Smooth muscle cell (in vitro differentiated cells): ENCODE measurements at regions not wholly inside any gene's neighbourhood (a gene's known extent, or its start where the extent isn't known, plus 50 kb on each side); places are given as distances from the start of the nearest gene placed in this dataset.

ENCODE experiments used
- DNase-seq: peaks from one replicate; lab custom pipeline; 2025; ENCODE audit not compliant: unreplicated experiment; lab: John Stamatoyannopoulos, UW
- H2AFZ ChIP-seq: fragments of 200-600 bp; sonication (generic); 2 replicates; pipeline ENCODE4 v1.6.0; 2016; ENCODE audit warnings: antibody characterized with exemption, low read depth, mild to moderate bottlenecking
- H3F3A ChIP-seq: fragments of 200-600 bp; sonication (generic); 2 replicates; pipeline ENCODE4 v1.6.0; 2017; ENCODE audit warnings: antibody characterized with exemption, low read depth
- H3K27ac ChIP-seq: fragments of 200-600 bp; sonication (generic); 2 replicates; pipeline ENCODE4 v1.5.1; 2016; ENCODE audit warnings: low read depth, mild to moderate bottlenecking
- H3K27me3 ChIP-seq: fragments of 200-600 bp; sonication (generic); 2 replicates; pipeline ENCODE4 v1.6.1; 2016; ENCODE audit warnings: low read depth, mild to moderate bottlenecking
- H3K36me3 ChIP-seq: fragments of 200-600 bp; sonication (generic); 2 replicates; pipeline ENCODE4 v1.5.1; 2016; ENCODE audit warnings: low read depth
- H3K4me1 ChIP-seq: fragments of 200-600 bp; sonication (generic); 2 replicates; pipeline ENCODE4 v1.5.1; 2016; ENCODE audit warnings: low read depth
- H3K4me2 ChIP-seq: fragments of 200-600 bp; sonication (generic); 2 replicates; pipeline ENCODE4 v1.6.0; 2016; ENCODE audit warnings: mild to moderate bottlenecking
- H3K4me3 ChIP-seq: fragments of 200-600 bp; sonication (generic); 2 replicates; pipeline ENCODE4 v1.5.1; 2016; ENCODE audit warnings: mild to moderate bottlenecking
- H3K79me2 ChIP-seq: fragments of 200-600 bp; sonication (generic); 2 replicates; pipeline ENCODE4 v1.6.0; 2016; ENCODE audit warnings: low read depth, mild to moderate bottlenecking
- H3K9ac ChIP-seq: fragments of 200-600 bp; sonication (generic); 2 replicates; pipeline ENCODE4 v1.6.0; 2016; ENCODE audit warnings: low read depth
- H3K9me3 ChIP-seq: fragments of 200-600 bp; sonication (generic); replicated peaks from 2 replicates; pipeline ENCODE4 v1.5.1; 2016; ENCODE audit warnings: low read depth
- H4K20me1 ChIP-seq: fragments of 200-600 bp; sonication (generic); 2 replicates; pipeline ENCODE4 v1.6.0; 2016; ENCODE audit warnings: low read depth
- WGBS: methylation state at CpG from one replicate; pipeline ENCODE4 v1.1.7; 2016; ENCODE audit warnings: low lambda C conversion rate; 5-methylcytosine and 5-hydroxymethylcytosine counted together
- TF ChIP-seq, protein P1 (sequence below): fragments of 200-600 bp; sonication (generic); IDR thresholded peaks from 2 replicates; pipeline ENCODE4 v1.5.1; 2017; ENCODE audit warnings: borderline replicate concordance, mild to moderate bottlenecking, antibody characterized with exemption; ENCODE audit not compliant: insufficient read depth, poor library complexity, severe bottlenecking

DNA sequence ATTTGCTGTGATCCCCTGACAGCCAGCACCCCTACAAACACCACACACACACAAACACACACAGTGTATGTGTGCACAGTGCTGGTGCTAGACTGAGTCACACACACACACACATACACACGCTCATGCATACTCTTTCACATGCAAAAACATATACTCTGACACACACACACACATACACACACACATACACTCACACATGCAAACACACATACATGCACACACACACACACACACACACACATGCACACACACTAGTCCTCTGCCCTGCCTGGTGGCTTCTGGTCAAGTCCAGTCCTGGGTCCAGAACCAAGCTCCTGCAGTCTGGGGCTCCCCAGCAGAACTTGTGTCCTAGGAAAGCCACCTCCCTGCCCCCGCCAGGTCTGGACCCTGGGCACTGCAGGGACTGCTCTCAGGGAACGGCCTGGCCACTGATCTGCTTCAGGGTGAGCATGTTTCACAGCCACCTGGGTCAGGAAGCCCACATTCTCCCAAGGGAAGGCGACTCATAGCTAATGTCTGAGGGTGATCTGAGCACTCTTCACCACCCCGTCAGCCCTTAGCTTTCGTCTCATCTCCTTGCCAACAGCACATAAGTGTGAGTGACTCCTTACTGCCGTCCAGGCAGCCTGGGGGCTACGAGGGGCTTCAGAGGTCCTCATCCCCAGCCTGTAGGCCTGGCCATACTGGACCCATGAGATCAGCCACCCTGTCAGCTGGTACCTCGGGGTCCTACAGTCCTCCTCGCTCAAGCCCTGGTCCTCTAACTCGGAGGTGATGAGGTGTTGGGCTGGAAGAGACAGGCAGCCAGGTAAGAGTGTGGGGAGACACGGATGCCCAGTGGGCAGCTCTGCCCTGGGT is 88.1 kb downstream of the MCFD2 start:
- WGBS = 86% methylated on average over 12 of the region's 12 CpGs
- no peaks in the 10 kb centered on the region for H3F3A ChIP-seq
- no peaks in the 10 kb centered on the region for H3K4me1 ChIP-seq

DNA sequence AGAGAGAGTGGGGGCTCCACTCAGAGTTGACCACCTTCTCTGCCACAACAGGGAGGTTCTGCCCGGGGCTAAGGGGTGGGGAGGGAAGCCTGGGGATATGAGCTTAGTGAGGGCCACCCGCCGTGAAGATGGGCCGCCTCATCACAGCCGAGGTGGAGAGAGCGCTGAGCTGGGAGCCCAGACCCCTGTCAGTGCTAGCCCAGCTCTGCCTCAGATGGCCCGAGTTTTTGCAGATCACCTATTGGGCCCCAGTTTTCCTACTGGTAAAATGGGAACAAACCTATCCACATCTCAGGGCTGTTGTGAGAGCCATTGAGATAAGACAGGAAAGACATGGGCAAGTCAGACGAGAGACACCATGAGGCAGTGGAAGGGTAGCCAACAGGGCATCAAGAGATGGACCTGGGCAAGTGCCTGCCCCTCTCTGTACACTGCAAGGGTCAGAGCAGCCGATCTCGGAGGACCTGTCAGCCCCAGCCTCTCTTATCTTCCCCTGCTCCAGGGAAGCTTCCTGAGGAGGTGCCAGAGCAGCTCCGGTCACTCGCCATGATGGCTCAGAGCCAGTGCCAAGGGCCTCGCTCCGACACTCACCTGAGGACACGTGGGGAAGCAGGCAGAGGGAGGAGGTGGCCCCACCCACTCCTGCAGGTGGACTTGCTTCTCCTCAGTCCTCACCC is 88.9 kb downstream of the MCFD2 start:
- Histone ChIP-seq H3K9ac (no peak overlapping the region), H3K36me3 (no peaks in the 10 kb centered on the region), H3K4me1 (no peaks in the 10 kb centered on the region), H3K27me3 (no peaks in the 10 kb centered on the region), H4K20me1 (no peaks in the 10 kb centered on the region), H3F3A (no peaks in the 10 kb centered on the region), H2AFZ (no peak overlapping the region), H3K79me2 (no peaks in the 10 kb centered on the region), H3K9me3 (no peaks in the 10 kb centered on the region), H3K4me2 (no peak overlapping the region), H3K27ac (no peak overlapping the region), H3K4me3 (no peak overlapping the region)
- no peak for DNase-seq
- WGBS = 90% methylated on average over 14 of the region's 15 CpGs
- TF ChIP-seq, protein P1, sequence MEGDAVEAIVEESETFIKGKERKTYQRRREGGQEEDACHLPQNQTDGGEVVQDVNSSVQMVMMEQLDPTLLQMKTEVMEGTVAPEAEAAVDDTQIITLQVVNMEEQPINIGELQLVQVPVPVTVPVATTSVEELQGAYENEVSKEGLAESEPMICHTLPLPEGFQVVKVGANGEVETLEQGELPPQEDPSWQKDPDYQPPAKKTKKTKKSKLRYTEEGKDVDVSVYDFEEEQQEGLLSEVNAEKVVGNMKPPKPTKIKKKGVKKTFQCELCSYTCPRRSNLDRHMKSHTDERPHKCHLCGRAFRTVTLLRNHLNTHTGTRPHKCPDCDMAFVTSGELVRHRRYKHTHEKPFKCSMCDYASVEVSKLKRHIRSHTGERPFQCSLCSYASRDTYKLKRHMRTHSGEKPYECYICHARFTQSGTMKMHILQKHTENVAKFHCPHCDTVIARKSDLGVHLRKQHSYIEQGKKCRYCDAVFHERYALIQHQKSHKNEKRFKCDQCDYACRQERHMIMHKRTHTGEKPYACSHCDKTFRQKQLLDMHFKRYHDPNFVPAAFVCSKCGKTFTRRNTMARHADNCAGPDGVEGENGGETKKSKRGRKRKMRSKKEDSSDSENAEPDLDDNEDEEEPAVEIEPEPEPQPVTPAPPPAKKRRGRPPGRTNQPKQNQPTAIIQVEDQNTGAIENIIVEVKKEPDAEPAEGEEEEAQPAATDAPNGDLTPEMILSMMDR = no peak

More for the DNA sequence above, 88.1 kb downstream of the MCFD2 start:
- H2AFZ ChIP-seq = no peak overlapping the region
- H3K4me2 ChIP-seq = no peak overlapping the region
- H3K9ac ChIP-seq = no peak overlapping the region
- TF ChIP-seq, protein P1 = no peak
- H3K79me2 ChIP-seq = no peaks in the 10 kb centered on the region
- H3K9me3 ChIP-seq = no peaks in the 10 kb centered on the region
- H3K27me3 ChIP-seq = no peaks in the 10 kb centered on the region
- no peaks in the 10 kb centered on the region for H3K36me3 ChIP-seq
- no peak overlapping the region for H3K4me3 ChIP-seq
- no peaks in the 10 kb centered on the region for H4K20me1 ChIP-seq
- no peak for DNase-seq
- no peak overlapping the region for H3K27ac ChIP-seq

DNA sequence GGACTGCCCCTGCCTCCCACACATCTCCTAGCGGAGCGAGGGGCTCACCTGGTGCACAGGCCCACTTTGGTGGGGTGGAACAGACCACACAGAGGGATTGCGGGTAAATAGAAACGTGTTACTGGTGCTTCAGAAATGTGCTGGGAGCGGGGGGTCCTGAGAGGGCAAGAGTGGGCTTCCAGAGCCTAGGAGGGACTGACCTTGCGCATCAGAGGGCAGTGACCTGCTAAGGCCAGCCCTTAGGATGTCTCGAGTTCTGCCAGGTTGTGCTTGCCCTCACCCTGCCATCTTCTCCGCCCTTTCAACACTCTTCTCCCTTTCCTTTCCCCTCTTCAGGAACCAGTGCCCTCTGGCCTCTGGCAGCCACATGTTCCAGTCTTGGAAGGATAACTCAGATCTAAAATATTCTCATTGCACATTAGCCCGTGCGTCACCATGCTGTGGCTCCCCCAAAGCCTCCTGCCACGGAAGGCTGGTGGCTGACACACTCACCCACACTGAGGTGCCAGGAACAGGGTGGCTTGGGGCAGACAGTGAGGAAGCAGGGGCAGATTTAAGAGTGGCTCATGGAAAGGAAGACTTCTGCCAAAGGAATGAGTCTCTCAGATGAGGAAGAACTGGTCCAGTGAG is 89.6 kb downstream of the MCFD2 start:
- H3K9ac ChIP-seq = no peak overlapping the region
- no peak overlapping the region for H3K4me3 ChIP-seq
- no peaks in the 10 kb centered on the region for H3K4me1 ChIP-seq
- no peaks in the 10 kb centered on the region for H3K79me2 ChIP-seq
- no peak overlapping the region for H3K4me2 ChIP-seq
- TF ChIP-seq, protein P1 = no peak
- DNase-seq = no peak
- no peaks in the 10 kb centered on the region for H3K27me3 ChIP-seq
- WGBS = 88% methylated on average over 11 of the region's 11 CpGs
- H3K27ac ChIP-seq = no peak overlapping the region
- H2AFZ ChIP-seq = no peak overlapping the region
- no peaks in the 10 kb centered on the region for H4K20me1 ChIP-seq
- H3K9me3 ChIP-seq = no peaks in the 10 kb centered on the region
- H3F3A ChIP-seq = no peaks in the 10 kb centered on the region
- H3K36me3 ChIP-seq = no peaks in the 10 kb centered on the region
